GM12874 (cell line): ENCODE measurements at regions not wholly inside any gene's neighbourhood (a gene's known extent, or its start where the extent isn't known, plus 50 kb on each side); places are given as distances from the start of the nearest gene placed in this dataset.

ENCODE experiments used
- TF ChIP-seq, protein P1 (sequence below): IDR thresholded peaks from 2 replicates; pipeline ENCODE4 v1.5.1; 2011; ENCODE audit warnings: low read depth, mild to moderate bottlenecking, control low read depth, low read length, moderate library complexity; ENCODE audit not compliant: insufficient read depth

DNA sequence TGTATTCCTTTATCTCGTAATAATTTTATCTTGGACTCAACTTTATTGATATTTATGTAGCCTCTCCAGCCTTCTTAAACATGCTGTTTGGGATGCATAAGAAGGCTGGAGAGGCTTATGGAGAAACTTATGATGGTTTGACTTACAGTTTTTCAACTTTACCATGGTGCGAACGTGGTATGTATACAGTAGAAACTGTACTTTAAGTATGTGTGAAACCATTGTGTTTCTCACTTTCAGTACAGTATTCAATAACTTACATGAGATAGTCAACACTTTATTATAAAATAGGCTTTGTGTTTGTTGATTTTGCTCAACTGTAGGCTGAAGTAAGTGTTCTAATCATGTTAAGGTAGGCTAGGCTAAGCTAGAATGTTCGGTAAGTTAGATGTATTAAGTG, 206.8 kb downstream of the SEC14L1 start:
- TF ChIP-seq, protein P1, sequence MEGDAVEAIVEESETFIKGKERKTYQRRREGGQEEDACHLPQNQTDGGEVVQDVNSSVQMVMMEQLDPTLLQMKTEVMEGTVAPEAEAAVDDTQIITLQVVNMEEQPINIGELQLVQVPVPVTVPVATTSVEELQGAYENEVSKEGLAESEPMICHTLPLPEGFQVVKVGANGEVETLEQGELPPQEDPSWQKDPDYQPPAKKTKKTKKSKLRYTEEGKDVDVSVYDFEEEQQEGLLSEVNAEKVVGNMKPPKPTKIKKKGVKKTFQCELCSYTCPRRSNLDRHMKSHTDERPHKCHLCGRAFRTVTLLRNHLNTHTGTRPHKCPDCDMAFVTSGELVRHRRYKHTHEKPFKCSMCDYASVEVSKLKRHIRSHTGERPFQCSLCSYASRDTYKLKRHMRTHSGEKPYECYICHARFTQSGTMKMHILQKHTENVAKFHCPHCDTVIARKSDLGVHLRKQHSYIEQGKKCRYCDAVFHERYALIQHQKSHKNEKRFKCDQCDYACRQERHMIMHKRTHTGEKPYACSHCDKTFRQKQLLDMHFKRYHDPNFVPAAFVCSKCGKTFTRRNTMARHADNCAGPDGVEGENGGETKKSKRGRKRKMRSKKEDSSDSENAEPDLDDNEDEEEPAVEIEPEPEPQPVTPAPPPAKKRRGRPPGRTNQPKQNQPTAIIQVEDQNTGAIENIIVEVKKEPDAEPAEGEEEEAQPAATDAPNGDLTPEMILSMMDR, result no peak

- TF ChIP-seq, protein P1, result no peak
Measured at GRCh38 chr17:77349976-77350830, 209.4 kb downstream of the SEC14L1 start.

DNA sequence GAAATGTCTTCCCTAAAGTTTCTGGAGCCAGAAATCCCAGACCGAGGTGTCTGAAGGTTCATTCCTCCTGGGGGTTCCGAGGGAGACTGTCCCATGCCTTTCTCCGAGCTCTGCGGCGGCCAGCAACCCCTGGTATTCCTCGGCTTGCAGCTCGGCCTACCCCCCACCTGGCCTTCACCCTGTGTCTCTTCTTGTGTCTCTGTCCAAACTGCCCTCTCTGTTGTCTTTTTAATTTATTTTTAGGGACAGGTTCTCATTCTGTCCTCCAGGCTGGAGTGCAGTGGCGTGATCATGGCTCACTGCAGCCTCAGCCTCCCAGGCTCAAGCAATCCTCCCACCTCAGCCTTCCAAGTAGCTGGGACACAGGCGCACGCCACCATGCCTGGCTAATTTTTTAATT, 211.7 kb downstream of the SEC14L1 start:
- TF ChIP-seq, protein P1, result no peak

- TF ChIP-seq, protein P1, result no peak
Measured at GRCh38 chr17:77352996-77353395, 212.2 kb downstream of the SEC14L1 start.

DNA sequence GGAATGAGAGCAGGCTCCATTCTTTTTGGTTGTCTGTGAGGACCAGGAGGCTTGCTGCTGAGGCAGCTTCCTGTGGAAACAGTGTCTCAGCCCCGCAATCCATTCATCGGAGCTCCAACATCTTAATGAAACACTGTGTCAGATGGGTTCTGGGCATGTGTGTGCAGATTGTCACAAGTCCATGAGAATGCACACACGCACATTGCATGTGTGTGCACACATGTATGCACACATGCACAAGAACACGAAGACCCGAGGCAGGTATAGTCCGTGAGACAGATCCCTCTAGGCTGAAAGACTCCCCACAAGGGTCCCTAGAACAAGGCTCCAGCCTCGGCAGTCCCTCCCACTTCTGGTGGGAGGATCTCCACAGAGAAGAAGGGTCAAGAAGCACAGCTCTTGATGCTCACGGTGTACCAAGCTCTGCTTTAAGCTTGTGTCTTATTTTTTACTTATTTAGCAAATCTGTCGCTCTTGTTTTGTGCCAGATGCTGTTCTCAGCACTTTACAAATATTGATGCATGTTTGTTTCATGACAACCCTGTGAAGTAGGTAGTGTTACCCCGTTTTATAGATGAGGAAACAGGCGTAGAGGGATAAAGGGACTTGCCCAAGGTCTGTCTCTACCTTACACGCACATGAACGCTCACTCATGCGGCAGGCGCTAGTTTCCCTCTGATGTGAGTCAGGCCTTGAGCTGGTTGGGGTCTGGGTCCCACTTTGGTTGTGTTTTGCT, 213.1 kb downstream of the SEC14L1 start:
- TF ChIP-seq, protein P1, result no peak

DNA sequence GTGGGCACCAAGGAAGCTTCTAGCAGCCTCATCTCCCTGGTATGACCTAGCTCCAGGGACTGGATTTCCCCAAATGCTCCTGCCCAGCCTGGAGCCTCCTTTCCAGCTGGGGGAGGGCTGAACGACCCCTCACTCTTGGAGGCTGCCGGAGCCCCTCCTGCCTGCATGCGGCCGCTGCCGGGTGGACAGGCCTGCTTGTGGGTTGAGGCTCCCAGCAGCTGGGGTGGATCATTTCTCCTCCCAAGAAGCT, 213.6 kb downstream of the SEC14L1 start:
- TF ChIP-seq, protein P1, result no peak

DNA sequence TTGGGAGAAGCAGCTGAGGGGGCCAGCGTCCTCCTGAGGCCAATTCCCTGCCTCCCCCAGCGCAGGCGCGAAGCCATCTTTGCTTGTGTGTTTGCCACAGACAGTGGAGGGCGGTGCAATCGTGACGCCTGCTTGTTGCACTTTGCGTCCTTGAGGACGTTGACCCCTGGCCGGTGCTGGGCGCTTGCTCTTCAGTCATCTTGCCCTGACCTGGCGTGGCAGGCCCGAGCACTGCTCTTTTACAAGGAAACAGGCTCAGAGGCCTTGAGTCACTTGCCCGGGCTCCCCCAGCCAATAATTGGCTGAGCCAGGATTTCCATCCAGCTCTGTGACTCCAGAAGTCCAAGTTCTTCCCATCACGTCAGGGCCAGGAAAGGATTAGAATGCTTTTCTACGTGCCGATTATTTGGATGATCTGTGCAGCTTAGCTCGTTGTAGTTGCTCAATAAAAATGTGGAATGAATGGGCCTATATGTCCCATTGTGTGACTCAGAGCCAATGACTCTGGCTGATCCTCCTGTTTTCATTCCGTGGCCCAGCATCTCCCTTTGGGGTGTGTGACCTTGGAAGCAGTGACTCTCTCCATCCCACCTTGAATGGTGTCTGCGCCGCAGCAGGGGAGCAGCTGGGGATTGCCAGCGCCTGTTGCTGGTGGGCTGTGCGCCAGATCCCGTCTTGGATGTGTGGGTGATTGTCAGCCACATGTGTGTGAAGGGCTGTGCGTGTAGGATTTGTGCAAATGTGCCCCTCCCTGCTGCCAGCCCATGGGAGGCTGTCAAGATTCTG, 214.1 kb downstream of the SEC14L1 start:
- TF ChIP-seq, protein P1, result no peak
